ENCODE measurements at regions not wholly inside any gene's neighbourhood (a gene's known extent, or its start where the extent isn't known, plus 50 kb on each side); places are given as distances from the start of the nearest gene placed in this dataset.

GRCh38 chr1:239882967-239883366, 208.7 kb upstream of the FMN2 start:
- Histone ChIP-seq H3K9me2 (ENCODE audit: insufficient read depth) (no peaks in the 10 kb centered on the region), H3K27ac (no peak overlapping the region), H3K36me3 (ENCODE audit: low read depth) (no peaks in the 10 kb centered on the region), H3K79me2 (ENCODE audit: low read depth) (no peaks in the 10 kb centered on the region), H3K9me3 (ENCODE audit: insufficient read depth, low read depth) (0 out of 2 replicates have a peak, but pooled peaks cover 5% of the 10 kb centered on the region), H3K27me3 (ENCODE audit: insufficient read depth, low read depth) (no peaks in the 10 kb centered on the region), H3K4me1 (replicated peaks; ENCODE audit: insufficient read depth) (peaks cover 17% of the 10 kb centered on the region), H3F3A (ENCODE audit: insufficient read depth, low read depth) (peaks cover 15% of the 10 kb centered on the region; the same call in 1 of the 2 replicates), H4K20me1 (ENCODE audit: insufficient read depth) (no peaks in the 10 kb centered on the region), H2AFZ (no peak overlapping the region), H3K4me3 (no peak overlapping the region), H3K4me2 (no peak overlapping the region)
- intact Hi-C loops (cut with micrococcal nuclease; ENCODE audit: unreplicated experiment) = no loop called here
- no peak for DNase-seq
- no peak for TF ChIP-seq CTCF (conservative IDR thresholded peaks at IDR 0.05)
- TF ChIP-seq EZH2 (IDR thresholded peaks at IDR 0.05; ENCODE audit: low read depth) = no peak
- no TSS peak for BruUV-seq (replicated peaks)
- ChIA-PET CTCF (no interaction called here), POLR2A (ENCODE audit: unreplicated experiment) (no interaction called here)

DNA sequence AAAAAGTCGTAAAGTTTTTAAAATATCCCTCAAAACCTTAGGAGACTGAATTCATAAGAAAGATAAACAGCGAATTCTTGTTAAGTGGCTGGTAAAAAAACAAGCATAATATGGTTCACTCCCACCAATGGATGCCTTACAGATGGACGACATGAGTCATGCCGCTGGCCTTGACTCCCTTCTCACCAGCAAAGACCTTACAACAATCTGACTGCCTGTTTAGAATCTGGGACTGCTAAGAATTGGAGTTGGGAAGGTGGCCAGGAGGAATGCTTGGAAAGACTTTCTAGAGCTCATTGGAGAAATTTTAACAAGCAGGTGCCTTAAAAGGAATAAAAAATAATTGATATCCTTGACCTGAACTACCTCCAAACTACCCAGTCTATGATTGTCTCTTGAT, 206.9 kb upstream of the FMN2 start:
- no peak for TF ChIP-seq CTCF (conservative IDR thresholded peaks at IDR 0.05)
- TF ChIP-seq EZH2 (IDR thresholded peaks at IDR 0.05; ENCODE audit: low read depth) = no peak
- intact Hi-C loops (cut with micrococcal nuclease; ENCODE audit: unreplicated experiment) = no loop called here
- no peak overlapping the region for H2AFZ ChIP-seq
- ChIA-PET CTCF (no interaction called here), POLR2A (ENCODE audit: unreplicated experiment) (no interaction called here)
- DNase-seq = no peak
- H3K9me2 ChIP-seq (ENCODE audit: insufficient read depth) = no peaks in the 10 kb centered on the region
- BruUV-seq (replicated peaks) = no TSS peak
- no peak overlapping the region for H3K4me3 ChIP-seq
- no peaks in the 10 kb centered on the region for H3K27me3 ChIP-seq (ENCODE audit: insufficient read depth, low read depth)
- H3K79me2 ChIP-seq (ENCODE audit: low read depth) = no peaks in the 10 kb centered on the region
- H3K4me2 ChIP-seq = no peak overlapping the region
- H3K4me1 ChIP-seq (replicated peaks; ENCODE audit: insufficient read depth) = peaks cover 6% of the 10 kb centered on the region
- H3K9me3 ChIP-seq (ENCODE audit: insufficient read depth, low read depth) = 0 out of 2 replicates have a peak, but pooled peaks cover 5% of the 10 kb centered on the region
- H3F3A ChIP-seq (ENCODE audit: insufficient read depth, low read depth) = peaks cover 2% of the 10 kb centered on the region; the same call in 1 of the 2 replicates
- no peaks in the 10 kb centered on the region for H3K36me3 ChIP-seq (ENCODE audit: low read depth)
- H3K27ac ChIP-seq = no peak overlapping the region
- no peaks in the 10 kb centered on the region for H4K20me1 ChIP-seq (ENCODE audit: insufficient read depth)

- Histone ChIP-seq H3K9me3 (ENCODE audit: insufficient read depth, low read depth) (0 out of 2 replicates have a peak, but pooled peaks cover 5% of the 10 kb centered on the region), H3K9me2 (ENCODE audit: insufficient read depth) (no peaks in the 10 kb centered on the region), H3K4me2 (no peak overlapping the region), H3K36me3 (ENCODE audit: low read depth) (no peaks in the 10 kb centered on the region), H2AFZ (no peak overlapping the region), H3K4me3 (no peak overlapping the region), H3F3A (ENCODE audit: insufficient read depth, low read depth) (no peaks in the 10 kb centered on the region), H4K20me1 (ENCODE audit: insufficient read depth) (no peaks in the 10 kb centered on the region), H3K4me1 (replicated peaks; ENCODE audit: insufficient read depth) (no peaks in the 10 kb centered on the region), H3K79me2 (ENCODE audit: low read depth) (no peaks in the 10 kb centered on the region), H3K27ac (no peak overlapping the region), H3K27me3 (ENCODE audit: insufficient read depth, low read depth) (no peaks in the 10 kb centered on the region)
- POLR2A ChIA-PET (ENCODE audit: unreplicated experiment) = no interaction called here
- TF ChIP-seq CTCF (conservative IDR thresholded peaks at IDR 0.05) = no peak
- no peak for TF ChIP-seq EZH2 (IDR thresholded peaks at IDR 0.05; ENCODE audit: low read depth)
- CTCF ChIA-PET = interaction anchor here (0.6 kb wide), 1 partner anchor 10 kb away, joined by 4 read pairs; no protein-coding TSS in a partner anchor
- no peak for DNase-seq
- intact Hi-C loops (cut with micrococcal nuclease; ENCODE audit: unreplicated experiment) = no loop called here
- BruUV-seq (replicated peaks) = no TSS peak
Observed at GRCh38 chr1:239886266-239886665, 205.4 kb upstream of the FMN2 start.

Measured in PC-9 (cell line).